COLO668 (cell line): ENCODE measurements at regions not wholly inside any gene's neighbourhood (a gene's known extent, or its start where the extent isn't known, plus 50 kb on each side); places are given as distances from the start of the nearest gene placed in this dataset.
"Not testable (repeated sequence)": the region's sequence is repeated elsewhere in the genome, so short reads cannot be mapped to it uniquely, and the experiment has no call there.

ENCODE experiments used
- DNase-seq: peaks from one replicate; lab custom pipeline; 2025; ENCODE audit not compliant: unreplicated experiment; lab: John Stamatoyannopoulos, UW

DNA sequence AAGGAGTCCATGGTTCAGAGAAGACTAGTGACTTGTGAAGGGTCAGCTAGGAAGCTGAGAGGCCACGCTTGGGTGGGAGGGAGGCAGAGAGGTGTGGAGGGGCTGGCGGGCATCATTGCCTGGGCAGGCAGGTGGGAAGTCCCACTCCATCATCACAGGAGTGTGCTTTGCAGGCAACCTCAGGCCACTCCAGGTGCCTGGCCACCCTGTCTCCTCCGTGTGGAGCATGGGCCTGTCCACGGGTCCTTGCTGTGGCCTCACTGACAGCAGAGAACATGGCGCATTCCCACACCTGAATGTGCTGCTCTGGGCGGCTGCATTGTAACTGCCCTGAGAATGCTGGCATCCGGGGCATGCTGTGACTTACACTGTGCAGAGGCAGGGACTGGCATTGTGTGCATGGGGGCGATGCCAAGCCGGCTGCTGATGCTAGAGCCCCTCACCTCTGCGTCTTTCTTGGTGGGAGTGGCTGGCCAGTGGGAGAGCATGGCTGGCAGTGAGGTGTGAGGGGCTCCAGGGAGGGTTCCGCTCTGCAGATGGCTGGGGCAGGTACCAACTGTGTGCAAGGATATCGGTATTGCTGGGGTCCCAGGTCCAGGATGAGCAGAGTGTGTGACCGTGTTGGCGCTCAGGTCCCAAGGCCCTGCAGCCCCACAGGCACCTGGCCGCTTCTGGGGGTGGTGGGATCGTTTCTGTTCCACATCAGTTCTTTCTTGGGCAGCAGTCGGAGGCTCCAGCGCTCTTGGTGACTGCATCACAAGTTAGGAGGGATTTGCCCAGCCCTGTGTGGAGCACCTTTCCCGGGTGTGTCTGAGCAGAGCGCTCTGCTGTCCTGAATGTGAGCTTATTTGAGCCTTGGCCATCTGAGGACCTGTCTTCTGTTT lies 94.8 kb downstream of the NPIPB11 start:
- no peak for DNase-seq

DNA sequence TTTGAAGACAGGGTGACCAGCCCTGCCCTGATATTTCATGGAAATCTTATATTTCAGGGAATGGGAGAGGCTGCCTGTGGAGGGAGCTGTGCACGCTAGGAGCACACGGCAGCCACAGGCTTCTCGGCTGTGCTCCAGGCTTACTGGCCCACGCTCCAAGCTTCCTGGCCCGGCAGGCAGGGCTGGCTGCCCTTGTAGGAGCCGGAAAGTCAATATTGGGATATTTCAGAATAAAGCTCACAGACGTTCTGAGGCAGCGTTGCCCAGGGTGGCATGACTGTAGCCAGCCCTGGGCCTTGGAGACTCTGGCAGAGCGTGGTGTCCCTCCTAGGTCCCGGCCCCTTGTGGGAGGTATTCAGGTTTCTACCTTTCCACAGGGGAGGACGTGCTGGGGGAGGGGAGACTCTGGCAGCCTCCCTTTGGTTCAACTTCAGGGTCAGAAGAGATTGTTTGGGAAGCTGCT lies 95.6 kb downstream of the NPIPB11 start:
- no peak for DNase-seq

DNA sequence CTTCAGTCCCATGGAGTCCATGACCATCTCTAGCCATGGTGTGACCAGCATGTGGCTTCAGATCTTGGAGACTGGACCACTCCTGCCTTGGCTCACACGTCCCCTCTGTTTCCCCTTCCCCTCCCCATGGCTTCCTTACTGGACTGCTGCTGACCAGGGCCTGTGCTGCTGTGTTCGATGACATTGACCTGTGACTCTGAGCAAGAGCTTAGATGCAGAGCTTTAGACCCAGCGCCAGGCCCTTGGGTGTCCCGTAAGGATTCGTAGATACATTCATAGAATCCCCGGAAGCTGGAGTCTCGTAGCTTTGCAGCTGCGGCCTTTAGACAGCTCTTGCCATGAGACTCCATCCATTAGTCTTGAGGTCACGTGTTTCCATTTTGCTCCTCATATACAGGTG lies 96.3 kb downstream of the NPIPB11 start:
- not testable (repeated sequence) for DNase-seq

DNA sequence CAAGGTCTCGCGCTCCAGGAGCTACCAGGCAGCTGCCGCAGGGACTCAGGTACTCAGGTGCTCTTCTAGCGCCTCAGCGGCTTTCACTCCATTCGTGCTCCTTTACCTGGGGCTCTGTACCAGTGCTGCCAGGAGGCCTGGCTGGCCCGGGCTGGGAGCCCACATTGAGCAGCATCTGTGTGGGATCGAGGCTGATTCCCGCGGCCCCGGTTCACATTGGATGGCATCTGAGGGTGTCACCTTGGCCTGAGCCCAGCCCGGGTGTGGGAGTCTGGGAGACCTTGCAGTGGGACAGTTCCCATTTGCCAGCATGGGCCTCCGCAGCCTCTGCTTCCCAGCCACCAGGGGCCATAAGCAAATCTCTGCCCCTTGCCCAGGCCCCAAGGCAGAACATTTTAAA lies 96.9 kb downstream of the NPIPB11 start:
- DNase-seq, result not testable (repeated sequence)

DNA sequence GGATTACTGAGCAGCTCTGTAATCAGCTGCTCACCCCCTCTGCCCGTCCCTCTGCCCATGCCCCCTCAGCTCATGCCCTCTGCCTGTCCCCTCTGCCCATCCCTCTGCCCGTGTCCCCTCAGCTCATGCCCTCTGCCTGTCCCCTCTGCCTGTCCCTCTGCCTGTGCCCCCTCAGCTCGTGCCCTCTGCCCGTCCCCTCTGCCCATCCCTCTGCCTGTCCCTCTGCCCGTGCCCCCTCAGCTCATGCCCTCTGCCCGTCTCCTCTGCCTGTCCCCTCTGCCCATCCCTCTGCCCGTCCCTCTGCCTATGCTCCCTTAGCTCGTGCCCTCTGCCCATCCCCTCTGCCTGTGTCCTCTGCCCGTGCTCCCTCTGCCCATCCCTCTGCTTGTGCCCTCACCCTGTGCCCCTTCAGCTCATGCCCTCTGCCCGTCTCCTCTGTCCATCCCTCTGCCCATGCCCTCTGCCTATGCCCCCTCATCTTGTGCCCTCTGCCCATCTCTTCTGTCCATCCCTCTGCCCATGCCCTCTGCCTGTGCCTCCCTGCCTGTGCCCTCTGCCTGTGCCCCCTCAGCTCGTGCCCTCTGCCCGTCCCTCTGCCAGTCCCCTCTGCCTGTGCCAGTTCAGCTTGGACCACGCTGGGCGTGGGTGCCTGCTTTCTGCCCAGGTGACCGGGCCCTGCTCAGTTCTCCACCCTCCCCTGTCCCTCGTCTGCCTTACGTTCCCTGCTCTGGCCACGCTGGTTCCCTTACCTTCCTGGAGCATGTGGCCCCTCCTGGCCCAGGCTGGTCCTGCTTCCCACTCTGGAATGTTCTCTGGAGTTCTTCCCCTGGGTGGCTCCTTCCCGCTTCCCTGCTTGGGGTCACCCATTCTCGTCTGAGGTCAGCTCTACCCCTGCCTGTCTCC lies 97.6 kb downstream of the NPIPB11 start:
- no peak for DNase-seq

DNA sequence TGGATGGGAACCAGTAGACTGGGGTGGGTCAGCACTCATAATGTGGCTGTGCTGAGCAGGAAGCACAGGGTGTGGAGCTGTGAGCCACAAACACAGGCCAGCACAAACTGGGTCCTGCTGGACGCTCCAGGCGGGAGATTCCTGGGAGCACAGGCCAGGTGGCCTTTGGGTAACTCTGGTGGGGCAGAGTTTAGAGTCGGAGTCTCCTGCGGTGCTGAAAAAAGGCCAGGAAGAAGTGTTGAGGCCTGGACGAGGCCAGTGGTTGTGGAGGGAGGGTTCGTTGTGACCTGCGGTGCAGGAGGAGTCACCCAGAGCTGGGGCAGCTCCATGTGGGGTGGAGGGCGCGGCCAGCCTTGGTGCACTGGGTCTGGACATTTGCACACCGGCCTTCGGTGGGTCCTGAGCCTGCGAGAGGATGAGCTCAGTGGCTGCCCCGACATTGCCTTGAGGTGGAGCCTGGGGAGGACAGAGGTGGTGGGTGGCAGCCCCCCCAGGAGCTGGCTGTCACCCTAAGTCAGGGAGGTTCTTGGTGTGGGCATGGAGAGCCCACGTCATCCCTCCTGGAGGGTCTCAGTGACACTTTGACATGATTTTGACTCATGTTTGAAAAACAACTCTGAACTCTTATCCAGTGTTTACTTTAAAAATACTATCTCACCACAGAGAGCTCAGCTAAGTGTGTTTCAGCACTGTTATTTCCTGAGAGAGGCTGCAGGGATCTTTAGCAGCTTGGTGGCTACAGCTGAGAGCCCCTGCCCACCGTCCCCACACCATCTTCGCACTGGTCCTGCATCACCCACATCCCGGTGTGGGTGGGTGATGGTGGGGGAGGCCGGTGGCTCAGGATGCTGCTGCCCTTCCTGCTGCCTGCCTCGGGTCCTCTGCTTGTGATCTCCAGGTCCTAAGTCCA lies 98.7 kb downstream of the NPIPB11 start:
- no peak for DNase-seq

DNA sequence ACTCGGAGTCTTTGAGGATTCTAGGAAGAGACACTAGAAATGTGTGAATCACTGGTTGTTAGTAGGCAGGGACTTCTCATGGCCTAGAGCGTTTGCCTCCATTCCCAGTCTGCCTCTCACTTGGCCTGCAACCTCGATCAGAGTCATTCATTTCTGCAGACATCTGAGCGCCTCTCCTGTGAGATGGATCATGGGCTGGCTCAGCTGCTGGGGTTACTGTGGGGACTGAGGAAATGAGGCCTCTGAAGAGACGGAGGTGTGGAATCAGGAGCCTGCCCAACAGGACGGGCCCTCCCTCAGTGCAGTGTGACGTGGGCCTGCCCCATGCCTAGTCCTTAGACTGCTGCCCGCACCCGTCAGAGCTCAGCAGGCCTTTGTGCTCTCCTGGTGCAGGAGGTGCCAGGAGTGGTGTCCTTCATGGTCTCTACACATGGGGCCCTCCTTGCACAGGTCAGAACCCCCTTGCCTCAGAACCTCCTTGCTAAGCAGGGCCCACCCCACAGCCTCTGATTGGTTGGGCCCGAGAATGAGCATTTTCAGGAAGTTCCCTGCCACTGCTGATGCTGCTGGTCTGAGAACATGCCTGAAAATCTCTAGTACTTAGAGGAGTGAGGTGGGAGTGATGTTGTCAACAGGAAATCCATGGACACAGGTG lies 99.4 kb downstream of the NPIPB11 start:
- DNase-seq, result no peak

DNA sequence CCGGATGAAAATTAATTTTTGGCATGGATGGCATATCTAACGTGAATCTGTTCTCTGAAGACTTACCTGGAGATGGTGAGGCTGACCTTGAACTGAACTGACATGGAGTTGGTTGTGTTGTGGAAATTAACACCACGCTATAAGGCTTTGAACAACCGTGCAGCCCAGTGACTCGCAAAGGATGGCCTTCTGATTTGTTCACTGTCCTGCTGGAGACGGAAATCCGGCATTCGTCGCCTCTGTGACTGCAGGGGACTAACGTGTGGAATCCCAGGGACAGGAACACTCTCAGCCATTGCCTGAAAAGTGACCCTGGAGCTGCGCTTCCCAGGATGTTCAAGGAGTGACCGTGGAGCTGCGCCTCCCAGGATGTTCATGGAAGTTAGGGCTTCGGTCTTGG lies 100.3 kb downstream of the NPIPB11 start:
- DNase-seq, result no peak

DNA sequence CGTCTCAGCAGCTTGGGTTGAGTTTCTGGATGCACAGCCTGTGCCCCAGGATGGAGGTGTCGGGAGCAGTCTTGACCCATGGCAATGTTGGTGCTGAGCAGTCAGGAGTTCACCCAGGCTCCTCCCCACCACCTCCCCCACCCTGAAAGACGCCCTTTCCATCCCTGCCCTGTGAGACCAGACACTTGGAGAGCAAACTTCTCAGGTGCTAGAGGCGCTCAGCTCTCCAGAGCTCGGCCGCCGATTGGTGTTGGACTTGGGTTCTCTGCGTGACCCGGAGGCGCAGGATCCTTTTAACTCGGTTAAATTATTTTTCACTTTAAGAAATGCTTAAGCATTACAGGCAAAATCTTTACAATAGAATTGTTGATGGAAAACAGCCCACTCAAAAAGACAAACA lies 101.5 kb downstream of the NPIPB11 start:
- not testable (repeated sequence) for DNase-seq

DNA sequence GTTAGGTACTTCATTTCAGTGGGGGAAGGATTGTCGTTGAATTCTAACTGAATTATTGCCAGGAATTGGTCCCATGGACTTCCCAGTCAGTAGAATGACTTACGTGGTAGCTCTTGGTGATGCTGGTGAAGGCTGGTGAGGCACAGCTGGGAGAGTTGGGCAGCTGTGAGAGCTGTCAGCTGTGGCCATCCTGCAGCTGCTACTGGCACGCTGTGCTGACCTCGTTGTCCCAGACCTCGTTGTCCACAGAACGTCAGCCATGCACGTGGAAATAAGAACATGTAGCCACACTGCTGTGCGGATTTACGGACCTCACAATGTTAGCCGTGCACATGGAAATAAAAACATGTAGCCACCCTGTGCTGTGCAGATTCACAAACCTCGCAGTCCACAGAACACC lies 102.3 kb downstream of the NPIPB11 start:
- DNase-seq, result no peak

DNA sequence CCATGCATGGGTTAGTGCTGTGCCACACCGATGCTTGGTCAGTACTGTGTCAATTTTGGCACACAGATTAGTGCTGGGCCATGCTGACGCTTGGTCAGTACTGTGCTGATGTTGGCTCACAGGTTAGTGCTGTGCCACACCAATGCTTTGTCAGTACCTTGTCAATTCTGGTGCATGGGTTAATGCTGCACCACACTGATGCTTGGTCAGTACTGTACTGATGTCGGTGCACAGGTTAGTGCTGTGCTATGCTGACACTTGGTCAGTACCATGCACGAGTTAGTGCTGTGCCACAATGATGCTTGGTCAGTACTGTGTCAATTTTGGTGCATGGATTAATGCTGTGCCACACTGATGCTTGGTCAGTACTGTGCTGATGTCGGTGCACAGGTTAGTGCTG lies 103.0 kb downstream of the NPIPB11 start:
- no peak for DNase-seq

DNA sequence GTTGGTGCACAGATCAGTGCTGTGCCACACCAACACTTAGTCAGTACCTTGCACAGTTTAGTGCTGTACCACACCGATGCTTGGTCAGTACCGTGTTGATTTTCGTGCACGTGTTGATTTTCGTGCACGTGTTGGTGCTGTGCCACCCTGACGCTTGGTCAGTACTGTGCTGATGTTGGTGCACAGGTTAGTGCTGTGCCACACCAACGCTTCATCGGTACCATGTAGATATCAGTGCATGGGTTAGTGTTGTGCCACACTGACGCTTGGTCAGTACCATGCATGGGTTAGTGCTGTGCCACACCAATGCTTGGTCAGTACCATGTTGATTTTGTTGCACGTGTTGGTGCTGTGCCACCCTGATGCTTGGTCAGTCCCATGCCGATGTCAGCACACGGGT lies 103.5 kb downstream of the NPIPB11 start:
- DNase-seq, result no peak

DNA sequence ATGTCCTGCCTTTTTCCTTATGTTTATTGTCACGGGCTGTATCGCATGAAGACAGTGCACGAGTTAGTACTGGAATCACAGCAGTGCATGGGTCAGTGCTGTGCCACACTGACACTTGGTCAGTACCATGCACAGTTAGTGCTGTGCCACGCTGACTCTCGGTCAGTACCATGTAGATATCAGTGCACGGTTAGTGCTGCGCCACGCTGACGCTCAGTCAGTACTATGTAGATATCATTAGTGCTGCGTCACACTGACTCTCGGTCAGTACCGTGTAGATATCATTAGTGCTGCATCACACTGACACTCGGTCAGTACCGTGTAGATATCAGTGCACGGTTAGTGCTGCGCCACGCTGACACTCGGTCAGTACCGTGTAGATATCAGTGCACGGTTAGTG lies 104.1 kb downstream of the NPIPB11 start:
- not testable (repeated sequence) for DNase-seq

DNA sequence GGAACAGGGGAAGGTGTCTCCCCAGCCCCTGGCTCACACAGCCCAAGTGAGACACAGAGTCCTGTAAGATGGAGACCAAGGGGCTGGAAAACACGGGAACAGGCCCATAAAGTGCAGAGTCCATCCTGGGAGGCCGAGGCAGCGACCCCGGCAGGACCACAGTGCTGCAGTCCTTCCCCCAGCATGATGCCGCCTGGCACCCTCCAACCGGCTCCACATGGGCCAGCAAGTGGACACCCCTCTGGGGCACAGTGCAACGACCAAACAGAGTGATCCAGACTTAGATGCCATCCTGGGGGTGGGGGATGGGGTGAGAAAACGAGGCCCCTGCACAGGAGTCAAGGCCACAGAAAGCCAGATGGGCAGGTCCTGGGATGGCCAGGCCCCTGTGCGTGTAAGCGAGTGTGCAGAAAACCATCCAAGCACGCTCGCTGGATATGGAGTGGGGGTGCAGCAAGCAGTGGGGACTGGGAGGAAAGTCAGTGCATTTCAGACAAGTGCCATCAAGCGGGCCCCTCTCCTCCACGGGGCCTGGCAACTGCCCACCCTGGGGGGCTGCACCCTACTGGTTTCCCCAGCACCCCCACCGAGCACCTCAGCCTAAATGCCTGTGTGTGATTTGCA lies 104.7 kb downstream of the NPIPB11 start:
- not testable (repeated sequence) for DNase-seq

DNA sequence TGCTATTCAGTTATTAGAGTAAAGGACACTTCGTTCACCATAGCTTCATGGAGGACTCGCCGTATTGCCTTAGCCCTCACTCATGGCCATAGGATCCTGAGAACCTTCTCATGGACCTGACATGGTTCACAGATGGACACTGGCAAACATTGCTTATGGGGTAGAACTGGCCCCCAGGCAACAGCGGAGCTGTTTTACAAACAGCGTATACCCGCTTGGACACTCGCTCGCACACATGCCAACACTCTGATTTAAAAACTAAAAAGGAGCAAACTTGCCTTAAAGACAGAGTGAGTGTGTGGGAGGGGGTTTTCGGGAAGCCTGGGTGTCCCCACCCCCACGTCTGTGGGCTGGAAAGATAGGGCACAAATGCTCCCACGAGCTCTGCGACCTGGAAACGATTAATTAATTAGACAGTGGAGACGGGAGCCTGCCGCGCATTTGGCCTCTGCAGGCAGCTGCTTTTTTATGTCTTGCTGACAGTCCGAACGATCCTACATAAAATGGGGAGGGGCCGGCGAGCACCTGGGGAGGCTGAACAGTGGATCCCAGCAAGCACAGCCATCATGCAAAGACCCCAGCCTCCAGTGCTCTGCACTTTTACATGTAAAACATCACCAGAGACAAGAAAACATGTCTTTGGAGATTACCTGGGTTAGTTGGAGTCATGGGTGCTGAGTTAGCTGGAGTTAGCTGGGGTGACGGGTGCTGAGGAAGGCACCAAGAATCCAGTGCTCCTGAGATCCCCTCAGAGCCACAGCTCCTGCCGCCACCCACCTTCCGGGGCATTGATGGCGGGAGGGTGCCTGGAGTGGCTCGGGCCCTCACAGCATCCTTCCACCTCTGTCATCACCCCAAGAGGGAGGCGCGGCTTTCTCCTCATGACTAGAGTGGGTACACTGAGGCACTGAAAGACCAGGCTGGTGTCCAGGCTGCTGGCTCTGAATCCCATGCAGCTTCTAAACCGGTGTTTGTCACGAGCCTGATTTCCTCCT lies 105.7 kb downstream of the NPIPB11 start:
- not testable (repeated sequence) for DNase-seq

DNA sequence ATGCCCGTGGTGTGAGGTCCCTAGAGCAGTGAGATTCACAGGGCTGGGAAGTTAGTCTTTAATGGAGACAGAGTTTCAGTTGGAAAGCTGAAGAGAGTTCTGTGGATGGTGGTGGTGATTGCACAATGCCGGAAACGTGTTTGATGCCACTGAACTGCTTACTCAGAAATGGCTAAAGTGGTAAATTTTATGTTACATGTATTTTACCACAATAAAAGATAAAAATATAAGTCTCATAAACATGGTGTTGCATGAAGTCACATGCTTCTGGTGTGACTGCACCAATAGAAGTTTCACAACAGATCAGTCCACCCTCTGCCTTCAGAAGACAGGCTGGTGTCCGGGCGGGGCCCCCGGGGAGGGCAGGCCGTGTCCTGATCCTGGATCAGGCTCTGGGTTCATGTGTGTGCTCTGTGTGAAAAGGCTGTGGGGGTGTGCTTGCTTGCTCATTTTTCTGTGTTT lies 106.5 kb downstream of the NPIPB11 start:
- DNase-seq, result not testable (repeated sequence)

DNA sequence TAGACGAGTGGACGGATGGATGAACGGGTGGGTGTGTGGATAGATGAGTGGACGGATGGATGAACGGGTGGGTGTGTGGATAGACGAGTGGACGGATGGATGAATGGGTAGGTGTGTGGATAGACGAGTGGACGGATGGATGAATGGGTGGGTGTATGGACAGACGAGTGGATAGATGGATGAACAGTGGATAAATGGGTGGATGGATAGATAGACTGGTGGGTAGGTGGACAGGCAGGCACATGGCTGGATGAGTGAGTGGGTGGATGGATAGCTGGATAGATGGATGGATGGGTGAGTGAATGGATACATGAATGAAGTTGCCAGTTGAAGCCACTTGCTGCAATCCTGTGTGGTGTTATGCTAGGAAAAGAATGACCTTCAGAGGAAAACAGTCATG lies 107.5 kb downstream of the NPIPB11 start:
- not testable (repeated sequence) for DNase-seq

DNA sequence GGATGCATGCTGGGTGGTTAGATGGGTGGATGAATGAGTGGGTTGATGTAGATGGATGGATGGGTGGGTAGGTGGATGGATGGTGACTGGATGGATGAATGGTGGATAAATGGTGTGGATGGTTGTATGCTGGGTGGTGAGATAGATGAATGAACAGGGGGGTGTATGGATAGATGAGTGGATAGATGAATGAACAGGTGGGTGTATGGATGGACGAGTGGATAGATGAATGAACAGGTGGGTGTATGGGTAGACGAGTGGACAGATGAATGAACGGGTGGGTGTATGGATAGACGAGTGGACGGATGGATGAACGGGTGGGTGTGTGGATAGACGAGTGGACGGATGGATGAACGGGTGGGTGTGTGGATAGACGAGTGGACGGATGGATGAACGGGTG lies 108.2 kb downstream of the NPIPB11 start:
- not testable (repeated sequence) for DNase-seq

DNA sequence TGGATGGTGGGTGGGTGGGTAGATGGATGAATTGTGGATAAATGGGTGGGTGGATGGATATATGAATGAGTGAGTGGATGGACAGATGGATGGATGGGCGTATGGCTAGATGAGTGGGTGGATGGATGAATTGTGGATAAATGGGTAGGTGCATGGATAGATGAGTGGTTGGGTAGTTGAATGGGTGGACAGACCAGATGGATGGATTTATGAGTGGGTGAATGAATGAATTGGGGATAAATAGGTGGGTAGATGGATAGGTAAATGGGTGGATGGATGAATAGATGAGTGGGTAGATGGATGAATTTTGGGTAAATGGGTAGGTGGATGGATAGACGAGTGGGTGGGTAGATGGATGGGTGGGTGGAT lies 108.7 kb downstream of the NPIPB11 start:
- DNase-seq, result not testable (repeated sequence)
